ENCODE measurements at regions not wholly inside any gene's neighbourhood (a gene's known extent, or its start where the extent isn't known, plus 50 kb on each side); places are given as distances from the start of the nearest gene placed in this dataset.

GRCh38 chr7:46344533-46344932 lies 423.5 kb upstream of the IGFBP3 start:
- no peak for DNase-seq
- 92% methylated on average over 2 of the region's 4 CpGs for WGBS (ENCODE audit: insufficient coverage)
- H3K27ac ChIP-seq (ENCODE audit: low read length) = no peak overlapping the region
- no peak overlapping the region for H3K4me3 ChIP-seq (ENCODE audit: low read length)
- H3K27ac Mint-ChIP-seq = no peak overlapping the region
- TF ChIP-seq, protein P1, sequence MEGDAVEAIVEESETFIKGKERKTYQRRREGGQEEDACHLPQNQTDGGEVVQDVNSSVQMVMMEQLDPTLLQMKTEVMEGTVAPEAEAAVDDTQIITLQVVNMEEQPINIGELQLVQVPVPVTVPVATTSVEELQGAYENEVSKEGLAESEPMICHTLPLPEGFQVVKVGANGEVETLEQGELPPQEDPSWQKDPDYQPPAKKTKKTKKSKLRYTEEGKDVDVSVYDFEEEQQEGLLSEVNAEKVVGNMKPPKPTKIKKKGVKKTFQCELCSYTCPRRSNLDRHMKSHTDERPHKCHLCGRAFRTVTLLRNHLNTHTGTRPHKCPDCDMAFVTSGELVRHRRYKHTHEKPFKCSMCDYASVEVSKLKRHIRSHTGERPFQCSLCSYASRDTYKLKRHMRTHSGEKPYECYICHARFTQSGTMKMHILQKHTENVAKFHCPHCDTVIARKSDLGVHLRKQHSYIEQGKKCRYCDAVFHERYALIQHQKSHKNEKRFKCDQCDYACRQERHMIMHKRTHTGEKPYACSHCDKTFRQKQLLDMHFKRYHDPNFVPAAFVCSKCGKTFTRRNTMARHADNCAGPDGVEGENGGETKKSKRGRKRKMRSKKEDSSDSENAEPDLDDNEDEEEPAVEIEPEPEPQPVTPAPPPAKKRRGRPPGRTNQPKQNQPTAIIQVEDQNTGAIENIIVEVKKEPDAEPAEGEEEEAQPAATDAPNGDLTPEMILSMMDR (IDR thresholded peaks at IDR 0.05) = no peak
- ATAC-seq = no peak
- no peak overlapping the region for H3K4me3 Mint-ChIP-seq
- H3K36me3 Mint-ChIP-seq = no peaks in the 10 kb centered on the region
- no peaks in the 10 kb centered on the region for H3K36me3 ChIP-seq (ENCODE audit: control insufficient read depth, insufficient read depth, low read length)
- intact Hi-C loops (cut with micrococcal nuclease) = no loop called here
- no peaks in the 10 kb centered on the region for H3K4me1 Mint-ChIP-seq
- H3K4me1 ChIP-seq (ENCODE audit: control insufficient read depth, insufficient read depth, low read length) = no peaks in the 10 kb centered on the region
- peaks cover 6 to 11% of the 10 kb centered on the region in 2 donors for H3K9me3 Mint-ChIP-seq
- no peaks in the 10 kb centered on the region for H3K27me3 ChIP-seq (ENCODE audit: control insufficient read depth, insufficient read depth, low read length)
- no peaks in the 10 kb centered on the region for H3K9me3 ChIP-seq (ENCODE audit: control insufficient read depth, insufficient read depth, low read length)
- H3K27me3 Mint-ChIP-seq (ENCODE audit: low read depth in 2 of 2) = no peaks in the 10 kb centered on the region

DNA sequence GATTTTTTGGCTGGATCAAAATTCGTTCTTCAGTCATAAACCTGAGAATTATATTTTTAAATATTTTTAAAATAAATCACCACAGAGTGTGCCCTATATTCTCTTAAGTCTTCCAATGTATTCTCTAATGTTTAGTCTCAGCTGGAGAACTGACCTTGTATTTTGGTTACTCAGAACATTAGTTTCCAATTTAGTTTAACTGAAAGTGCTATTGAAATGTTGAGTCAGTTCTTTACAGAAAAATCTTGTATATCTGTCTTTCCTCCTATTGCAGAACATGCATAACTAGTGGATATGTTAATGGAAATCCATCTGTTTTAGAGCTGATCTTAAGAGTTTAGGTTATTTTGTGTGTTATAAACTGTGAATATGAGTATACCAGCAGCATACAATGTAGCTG lies 422.7 kb upstream of the IGFBP3 start:
- Mint-ChIP-seq H3K27ac (no peak overlapping the region), H3K9me3 (peaks cover 12 to 13% of the 10 kb centered on the region in 2 donors), H3K27me3 (ENCODE audit: low read depth in 2 of 2) (no peaks in the 10 kb centered on the region), H3K36me3 (no peaks in the 10 kb centered on the region), H3K4me3 (no peak overlapping the region), H3K4me1 (no peaks in the 10 kb centered on the region)
- no peak overlapping the region for H3K4me3 ChIP-seq (ENCODE audit: low read length)
- no CpG with 5 or more reads among the region's 1 CpG for WGBS (ENCODE audit: insufficient coverage)
- no peaks in the 10 kb centered on the region for H3K4me1 ChIP-seq (ENCODE audit: control insufficient read depth, insufficient read depth, low read length)
- no peaks in the 10 kb centered on the region for H3K27me3 ChIP-seq (ENCODE audit: control insufficient read depth, insufficient read depth, low read length)
- TF ChIP-seq, protein P1 (IDR thresholded peaks at IDR 0.05) = no peak
- no peak for DNase-seq
- no peaks in the 10 kb centered on the region for H3K9me3 ChIP-seq (ENCODE audit: control insufficient read depth, insufficient read depth, low read length)
- H3K36me3 ChIP-seq (ENCODE audit: control insufficient read depth, insufficient read depth, low read length) = no peaks in the 10 kb centered on the region
- intact Hi-C loops (cut with micrococcal nuclease) = no loop called here
- ATAC-seq = no peak
- H3K27ac ChIP-seq (ENCODE audit: low read length) = no peak overlapping the region

- DNase-seq = no peak
- Histone ChIP-seq H3K4me1 (ENCODE audit: control insufficient read depth, insufficient read depth, low read length) (no peaks in the 10 kb centered on the region), H3K27me3 (ENCODE audit: control insufficient read depth, insufficient read depth, low read length) (no peaks in the 10 kb centered on the region), H3K27ac (ENCODE audit: low read length) (no peak overlapping the region), H3K9me3 (ENCODE audit: control insufficient read depth, insufficient read depth, low read length) (no peaks in the 10 kb centered on the region), H3K36me3 (ENCODE audit: control insufficient read depth, insufficient read depth, low read length) (no peaks in the 10 kb centered on the region), H3K4me3 (ENCODE audit: low read length) (no peak overlapping the region)
- Mint-ChIP-seq H3K27me3 (ENCODE audit: low read depth in 2 of 2) (no peaks in the 10 kb centered on the region), H3K36me3 (no peaks in the 10 kb centered on the region), H3K27ac (no peak overlapping the region), H3K4me1 (no peaks in the 10 kb centered on the region), H3K9me3 (peaks cover 0 to 7% of the 10 kb centered on the region in 2 donors), H3K4me3 (no peak overlapping the region)
- no peak for ATAC-seq
- intact Hi-C loops (cut with micrococcal nuclease) = no loop called here
- TF ChIP-seq, protein P1 (IDR thresholded peaks at IDR 0.05) = no peak
- 95% methylated on average over 3 of the region's 4 CpGs for WGBS (ENCODE audit: insufficient coverage)
Measured at GRCh38 chr7:46322937-46323336, 401.9 kb upstream of the IGFBP3 start.

GRCh38 chr7:46321556-46322205 lies 400.6 kb upstream of the IGFBP3 start:
- Mint-ChIP-seq H3K9me3 (peaks cover 0 to 11% of the 10 kb centered on the region in 2 donors), H3K27me3 (ENCODE audit: low read depth in 2 of 2) (no peaks in the 10 kb centered on the region), H3K36me3 (no peaks in the 10 kb centered on the region), H3K4me1 (no peaks in the 10 kb centered on the region), H3K27ac (no peak overlapping the region), H3K4me3 (no peak overlapping the region)
- DNase-seq (no peak), ATAC-seq (no peak)
- Histone ChIP-seq H3K27ac (ENCODE audit: low read length) (no peak overlapping the region), H3K36me3 (ENCODE audit: control insufficient read depth, insufficient read depth, low read length) (no peaks in the 10 kb centered on the region), H3K4me1 (ENCODE audit: control insufficient read depth, insufficient read depth, low read length) (no peaks in the 10 kb centered on the region), H3K9me3 (ENCODE audit: control insufficient read depth, insufficient read depth, low read length) (no peaks in the 10 kb centered on the region), H3K4me3 (ENCODE audit: low read length) (no peak overlapping the region), H3K27me3 (ENCODE audit: control insufficient read depth, insufficient read depth, low read length) (no peaks in the 10 kb centered on the region)
- TF ChIP-seq, protein P1 (IDR thresholded peaks at IDR 0.05) = no peak
- WGBS (ENCODE audit: insufficient coverage) = 86% methylated on average over 11 of the region's 11 CpGs
- intact Hi-C loops (cut with micrococcal nuclease) = no loop called here

Data from natural killer cell (primary cell).